Lower leg skin (tissue), 3 donors: ENCODE measurements at regions not wholly inside any gene's neighbourhood (a gene's known extent, or its start where the extent isn't known, plus 50 kb on each side); places are given as distances from the start of the nearest gene placed in this dataset.

Experiments used
- CTCF ChIP-seq, 3 donors: fragments of 450-650 bp; IDR thresholded peaks; one replicate each; pipeline ENCODE4 v1.5.1; 2016; ENCODE audit warnings: antibody characterized with exemption in 3 of 3, mild to moderate bottlenecking in 3 of 3, moderate library complexity in 2 of 3
- POLR2A ChIP-seq, 2 donors: fragments of 450-650 bp; IDR thresholded peaks; one replicate each; pipeline ENCODE4 v1.6.1; 2016 to 2017; ENCODE audit warnings: antibody characterized with exemption in 2 of 2, mild to moderate bottlenecking in 1 of 2, moderate library complexity in 1 of 2

DNA sequence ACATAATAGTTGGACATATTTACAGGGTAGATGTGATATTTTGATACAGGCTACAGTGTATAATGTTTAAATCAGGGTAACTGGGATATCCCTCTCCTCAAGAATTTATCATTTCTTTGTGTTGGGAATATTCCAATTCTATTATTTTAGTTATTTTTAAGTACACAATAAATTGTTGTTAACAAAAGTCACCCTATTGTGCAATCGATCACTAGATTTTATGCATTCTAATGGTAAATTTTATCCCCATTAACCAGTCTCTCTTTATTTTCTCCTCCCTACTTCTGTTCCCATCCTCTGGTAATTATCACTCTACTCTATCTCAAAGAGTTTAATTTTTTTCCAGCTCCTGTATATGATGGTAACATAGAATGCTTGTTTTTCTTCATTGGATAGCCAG is 1631.9 kb upstream of the PABPC4L start:
- TF ChIP-seq CTCF (IDR thresholded peaks at IDR 0.05) (no peak), POLR2A (IDR thresholded peaks at IDR 0.05) (no peak)
